ENCODE measurements at regions not wholly inside any gene's neighbourhood (a gene's known extent, or its start where the extent isn't known, plus 50 kb on each side); places are given as distances from the start of the nearest gene placed in this dataset.

DNA sequence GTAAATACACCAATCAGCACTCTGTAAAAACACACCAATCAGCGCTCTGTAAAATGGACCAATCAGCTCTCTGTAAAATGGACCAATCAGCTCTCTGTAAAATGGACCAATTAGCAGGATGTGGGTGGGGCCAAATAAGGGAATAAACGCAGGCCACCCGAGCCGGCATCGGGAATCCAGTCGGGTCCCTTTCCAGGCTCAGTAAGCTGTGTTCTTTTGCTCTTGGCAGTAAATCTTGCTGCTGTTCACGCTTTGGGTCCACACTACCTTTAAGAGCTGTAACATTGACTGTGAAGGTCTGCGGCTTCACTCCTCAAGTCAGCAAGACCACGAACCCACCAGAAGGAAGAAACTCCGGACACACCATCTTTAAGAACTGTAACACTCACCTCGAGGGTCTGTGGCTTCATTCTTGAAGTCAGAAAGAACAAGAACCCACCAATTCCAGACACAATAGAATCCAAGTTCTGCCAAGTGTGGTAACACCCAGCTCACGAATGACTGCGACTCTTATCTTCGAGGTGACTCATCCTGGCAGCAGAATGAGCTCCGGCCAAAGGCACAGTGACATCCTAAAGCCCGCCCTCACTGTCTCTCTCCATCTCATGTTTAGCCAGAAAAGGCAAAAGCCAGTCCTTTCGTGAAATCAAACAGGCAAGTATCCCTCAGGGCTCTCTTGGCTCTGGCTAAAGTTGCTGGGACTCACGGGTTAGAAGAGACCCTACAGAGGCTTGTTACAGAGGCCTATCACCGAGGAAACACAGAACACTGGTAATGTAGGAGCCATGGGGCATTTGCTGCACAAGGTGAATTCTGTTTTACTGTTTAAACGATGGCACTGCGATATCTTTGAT lies 155.2 kb downstream of the FAM43A start:
- H3K4me2 ChIP-seq (ENCODE audit: low read length) = no peak overlapping the region
- H3K27ac ChIP-seq (ENCODE audit: low read length) = no peak overlapping the region
- H3K79me2 ChIP-seq (replicated peaks; ENCODE audit: insufficient read depth, low read length) = no peaks in the 10 kb centered on the region
- no peaks in the 10 kb centered on the region for H3K36me3 ChIP-seq (ENCODE audit: insufficient read depth, low read length)
- H3K9me2 ChIP-seq (ENCODE audit: insufficient read depth, low read length) = no peaks in the 10 kb centered on the region
- H4K20me1 ChIP-seq (ENCODE audit: insufficient read depth) = no peaks in the 10 kb centered on the region
- H3K9me3 ChIP-seq (ENCODE audit: low read length) = no peaks in the 10 kb centered on the region
- no peak overlapping the region for H3K9ac ChIP-seq (ENCODE audit: low read length)
- H3F3A ChIP-seq (ENCODE audit: insufficient read depth, low read length, poor library complexity, severe bottlenecking) = no peaks in the 10 kb centered on the region
- H2AFZ ChIP-seq (ENCODE audit: low read depth, low read length) = no peak overlapping the region
- H3K4me3 ChIP-seq (ENCODE audit: low read length) = no peak overlapping the region
- H3K27me3 ChIP-seq (ENCODE audit: insufficient read depth, low read depth, low read length) = no peaks in the 10 kb centered on the region
- no peak for TF ChIP-seq SMC3 (conservative IDR thresholded peaks at IDR 0.05; ENCODE audit: poor library complexity)
- no peak for TF ChIP-seq RAD21 (conservative IDR thresholded peaks at IDR 0.05)
- TF ChIP-seq MXI1 (conservative IDR thresholded peaks at IDR 0.05; ENCODE audit: poor library complexity, severe bottlenecking) = no peak
- no peak for TF ChIP-seq POLR2AphosphoS5 (IDR thresholded peaks at IDR 0.05)
- no peak for TF ChIP-seq TAF1 (IDR thresholded peaks at IDR 0.05; ENCODE audit: low read depth)
- TF ChIP-seq EP300 (conservative IDR thresholded peaks at IDR 0.05; ENCODE audit: poor library complexity, severe bottlenecking) = no peak
- TF ChIP-seq, protein P1, sequence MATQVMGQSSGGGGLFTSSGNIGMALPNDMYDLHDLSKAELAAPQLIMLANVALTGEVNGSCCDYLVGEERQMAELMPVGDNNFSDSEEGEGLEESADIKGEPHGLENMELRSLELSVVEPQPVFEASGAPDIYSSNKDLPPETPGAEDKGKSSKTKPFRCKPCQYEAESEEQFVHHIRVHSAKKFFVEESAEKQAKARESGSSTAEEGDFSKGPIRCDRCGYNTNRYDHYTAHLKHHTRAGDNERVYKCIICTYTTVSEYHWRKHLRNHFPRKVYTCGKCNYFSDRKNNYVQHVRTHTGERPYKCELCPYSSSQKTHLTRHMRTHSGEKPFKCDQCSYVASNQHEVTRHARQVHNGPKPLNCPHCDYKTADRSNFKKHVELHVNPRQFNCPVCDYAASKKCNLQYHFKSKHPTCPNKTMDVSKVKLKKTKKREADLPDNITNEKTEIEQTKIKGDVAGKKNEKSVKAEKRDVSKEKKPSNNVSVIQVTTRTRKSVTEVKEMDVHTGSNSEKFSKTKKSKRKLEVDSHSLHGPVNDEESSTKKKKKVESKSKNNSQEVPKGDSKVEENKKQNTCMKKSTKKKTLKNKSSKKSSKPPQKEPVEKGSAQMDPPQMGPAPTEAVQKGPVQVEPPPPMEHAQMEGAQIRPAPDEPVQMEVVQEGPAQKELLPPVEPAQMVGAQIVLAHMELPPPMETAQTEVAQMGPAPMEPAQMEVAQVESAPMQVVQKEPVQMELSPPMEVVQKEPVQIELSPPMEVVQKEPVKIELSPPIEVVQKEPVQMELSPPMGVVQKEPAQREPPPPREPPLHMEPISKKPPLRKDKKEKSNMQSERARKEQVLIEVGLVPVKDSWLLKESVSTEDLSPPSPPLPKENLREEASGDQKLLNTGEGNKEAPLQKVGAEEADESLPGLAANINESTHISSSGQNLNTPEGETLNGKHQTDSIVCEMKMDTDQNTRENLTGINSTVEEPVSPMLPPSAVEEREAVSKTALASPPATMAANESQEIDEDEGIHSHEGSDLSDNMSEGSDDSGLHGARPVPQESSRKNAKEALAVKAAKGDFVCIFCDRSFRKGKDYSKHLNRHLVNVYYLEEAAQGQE (IDR thresholded peaks at IDR 0.05; ENCODE audit: borderline replicate concordance) = no peak
- TF ChIP-seq, protein P2, sequence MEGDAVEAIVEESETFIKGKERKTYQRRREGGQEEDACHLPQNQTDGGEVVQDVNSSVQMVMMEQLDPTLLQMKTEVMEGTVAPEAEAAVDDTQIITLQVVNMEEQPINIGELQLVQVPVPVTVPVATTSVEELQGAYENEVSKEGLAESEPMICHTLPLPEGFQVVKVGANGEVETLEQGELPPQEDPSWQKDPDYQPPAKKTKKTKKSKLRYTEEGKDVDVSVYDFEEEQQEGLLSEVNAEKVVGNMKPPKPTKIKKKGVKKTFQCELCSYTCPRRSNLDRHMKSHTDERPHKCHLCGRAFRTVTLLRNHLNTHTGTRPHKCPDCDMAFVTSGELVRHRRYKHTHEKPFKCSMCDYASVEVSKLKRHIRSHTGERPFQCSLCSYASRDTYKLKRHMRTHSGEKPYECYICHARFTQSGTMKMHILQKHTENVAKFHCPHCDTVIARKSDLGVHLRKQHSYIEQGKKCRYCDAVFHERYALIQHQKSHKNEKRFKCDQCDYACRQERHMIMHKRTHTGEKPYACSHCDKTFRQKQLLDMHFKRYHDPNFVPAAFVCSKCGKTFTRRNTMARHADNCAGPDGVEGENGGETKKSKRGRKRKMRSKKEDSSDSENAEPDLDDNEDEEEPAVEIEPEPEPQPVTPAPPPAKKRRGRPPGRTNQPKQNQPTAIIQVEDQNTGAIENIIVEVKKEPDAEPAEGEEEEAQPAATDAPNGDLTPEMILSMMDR (IDR thresholded peaks at IDR 0.05; ENCODE audit: poor library complexity, severe bottlenecking) = no peak
- TF ChIP-seq EZH2 (IDR thresholded peaks at IDR 0.05; ENCODE audit: borderline replicate concordance, insufficient read depth, low read length, poor library complexity, severe bottlenecking) = no peak

DNA sequence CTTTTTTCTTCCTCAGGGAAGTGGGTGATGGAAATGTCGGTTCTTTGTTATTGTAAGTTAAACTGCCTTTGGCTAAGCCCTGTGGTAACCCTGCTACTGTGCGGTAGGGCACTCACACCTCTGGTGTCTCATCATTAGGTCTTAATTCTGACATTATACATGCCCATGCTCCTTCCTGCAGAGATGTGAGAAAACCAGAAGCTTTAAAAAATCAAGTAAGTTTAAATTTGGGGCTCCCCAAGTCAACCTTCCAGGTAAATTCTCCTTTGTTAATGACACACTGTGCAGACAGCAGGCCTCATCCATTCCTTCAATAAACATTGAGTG lies 155.8 kb downstream of the FAM43A start:
- Histone ChIP-seq H3K27ac (ENCODE audit: low read length) (no peak overlapping the region), H3K36me3 (ENCODE audit: insufficient read depth, low read length) (no peaks in the 10 kb centered on the region), H3K9me3 (ENCODE audit: low read length) (no peaks in the 10 kb centered on the region), H2AFZ (ENCODE audit: low read depth, low read length) (no peak overlapping the region), H3K4me3 (ENCODE audit: low read length) (no peak overlapping the region), H3K27me3 (ENCODE audit: insufficient read depth, low read depth, low read length) (no peaks in the 10 kb centered on the region), H3K4me2 (ENCODE audit: low read length) (no peak overlapping the region), H4K20me1 (ENCODE audit: insufficient read depth) (no peaks in the 10 kb centered on the region), H3K9ac (ENCODE audit: low read length) (no peak overlapping the region), H3K79me2 (replicated peaks; ENCODE audit: insufficient read depth, low read length) (no peaks in the 10 kb centered on the region), H3K9me2 (ENCODE audit: insufficient read depth, low read length) (no peaks in the 10 kb centered on the region), H3F3A (ENCODE audit: insufficient read depth, low read length, poor library complexity, severe bottlenecking) (no peaks in the 10 kb centered on the region)
- TF ChIP-seq MXI1 (conservative IDR thresholded peaks at IDR 0.05; ENCODE audit: poor library complexity, severe bottlenecking) = no peak
- TF ChIP-seq EP300 (conservative IDR thresholded peaks at IDR 0.05; ENCODE audit: poor library complexity, severe bottlenecking) = no peak
- TF ChIP-seq, protein P1 (IDR thresholded peaks at IDR 0.05; ENCODE audit: borderline replicate concordance) = no peak
- no peak for TF ChIP-seq TAF1 (IDR thresholded peaks at IDR 0.05; ENCODE audit: low read depth)
- TF ChIP-seq, protein P2 (IDR thresholded peaks at IDR 0.05; ENCODE audit: poor library complexity, severe bottlenecking) = no peak
- TF ChIP-seq SMC3 (conservative IDR thresholded peaks at IDR 0.05; ENCODE audit: poor library complexity) = no peak
- TF ChIP-seq EZH2 (IDR thresholded peaks at IDR 0.05; ENCODE audit: borderline replicate concordance, insufficient read depth, low read length, poor library complexity, severe bottlenecking) = no peak
- TF ChIP-seq RAD21 (conservative IDR thresholded peaks at IDR 0.05) = no peak
- TF ChIP-seq POLR2AphosphoS5 (IDR thresholded peaks at IDR 0.05) = no peak
